ENCODE measurements at regions not wholly inside any gene's neighbourhood (a gene's known extent, or its start where the extent isn't known, plus 50 kb on each side); places are given as distances from the start of the nearest gene placed in this dataset.

- no peak overlapping the region for H3K4me3 ChIP-seq (ENCODE audit: low read length in 2 of 2)
- no peak overlapping the region for H3K27ac ChIP-seq (ENCODE audit: low read length)
- no peaks in the 10 kb centered on the region for H3K9me3 ChIP-seq (ENCODE audit: control insufficient read depth in 2 of 2, low read length in 2 of 2)
- H3K9ac ChIP-seq (ENCODE audit: low read length in 2 of 2): no peak overlapping the region
- H3K27me3 ChIP-seq (ENCODE audit: control insufficient read depth in 1 of 2, insufficient read depth in 2 of 2, low read length in 2 of 2): no peaks in the 10 kb centered on the region
- H3K36me3 ChIP-seq (ENCODE audit: control insufficient read depth in 2 of 2, insufficient read depth in 2 of 2, low read length in 2 of 2): no peaks in the 10 kb centered on the region
- no peaks in the 10 kb centered on the region for H3K4me1 ChIP-seq (ENCODE audit: control insufficient read depth, insufficient read depth, low read length)
These were observed 127.3 kb downstream of the TMA16 start for GRCh38 chr4:163621821-163622220.

- no peaks in the 10 kb centered on the region for H3K27me3 ChIP-seq (ENCODE audit: control insufficient read depth in 1 of 2, insufficient read depth in 2 of 2, low read length in 2 of 2)
These were observed 128.0 kb downstream of the TMA16 start for GRCh38 chr4:163622379-163623035.

GRCh38 chr4:163623787-163624186, 129.3 kb downstream of the TMA16 start:
- H3K27me3 ChIP-seq (ENCODE audit: control insufficient read depth in 1 of 2, insufficient read depth in 2 of 2, low read length in 2 of 2): no peaks in the 10 kb centered on the region
- H3K36me3 ChIP-seq (ENCODE audit: control insufficient read depth in 2 of 2, insufficient read depth in 2 of 2, low read length in 2 of 2): no peaks in the 10 kb centered on the region
- H3K9me3 ChIP-seq (ENCODE audit: control insufficient read depth in 2 of 2, low read length in 2 of 2): no peaks in the 10 kb centered on the region
- no peak overlapping the region for H3K27ac ChIP-seq (ENCODE audit: low read length)
- H3K4me3 ChIP-seq (ENCODE audit: low read length in 2 of 2): no peak overlapping the region
- H3K9ac ChIP-seq (ENCODE audit: low read length in 2 of 2): no peak overlapping the region
- H3K4me1 ChIP-seq (ENCODE audit: control insufficient read depth, insufficient read depth, low read length): no peaks in the 10 kb centered on the region

More at GRCh38 chr4:163622379-163623035, 128.0 kb downstream of the TMA16 start:
- H3K9me3 ChIP-seq (ENCODE audit: control insufficient read depth in 2 of 2, low read length in 2 of 2): no peaks in the 10 kb centered on the region
- H3K4me1 ChIP-seq (ENCODE audit: control insufficient read depth, insufficient read depth, low read length): no peaks in the 10 kb centered on the region
- H3K4me3 ChIP-seq (ENCODE audit: low read length in 2 of 2): no peak overlapping the region
- no peaks in the 10 kb centered on the region for H3K36me3 ChIP-seq (ENCODE audit: control insufficient read depth in 2 of 2, insufficient read depth in 2 of 2, low read length in 2 of 2)
- no peak overlapping the region for H3K27ac ChIP-seq (ENCODE audit: low read length)
- H3K9ac ChIP-seq (ENCODE audit: low read length in 2 of 2): no peak overlapping the region

GRCh38 chr4:163624727-163625126, 130.2 kb downstream of the TMA16 start:
- no peaks in the 10 kb centered on the region for H3K27me3 ChIP-seq (ENCODE audit: control insufficient read depth in 1 of 2, insufficient read depth in 2 of 2, low read length in 2 of 2)
- no peak overlapping the region for H3K27ac ChIP-seq (ENCODE audit: low read length)
- no peaks in the 10 kb centered on the region for H3K9me3 ChIP-seq (ENCODE audit: control insufficient read depth in 2 of 2, low read length in 2 of 2)
- H3K36me3 ChIP-seq (ENCODE audit: control insufficient read depth in 2 of 2, insufficient read depth in 2 of 2, low read length in 2 of 2): no peaks in the 10 kb centered on the region
- no peaks in the 10 kb centered on the region for H3K4me1 ChIP-seq (ENCODE audit: control insufficient read depth, insufficient read depth, low read length)
- no peak overlapping the region for H3K4me3 ChIP-seq (ENCODE audit: low read length in 2 of 2)
- H3K9ac ChIP-seq (ENCODE audit: low read length in 2 of 2): no peak overlapping the region

- Histone ChIP-seq H3K36me3 (ENCODE audit: control insufficient read depth in 2 of 2, insufficient read depth in 2 of 2, low read length in 2 of 2) (no peaks in the 10 kb centered on the region), H3K27ac (ENCODE audit: low read length) (no peak overlapping the region), H3K4me1 (ENCODE audit: control insufficient read depth, insufficient read depth, low read length) (no peaks in the 10 kb centered on the region), H3K4me3 (ENCODE audit: low read length in 2 of 2) (no peak overlapping the region), H3K9ac (ENCODE audit: low read length in 2 of 2) (no peak overlapping the region), H3K27me3 (ENCODE audit: control insufficient read depth in 1 of 2, insufficient read depth in 2 of 2, low read length in 2 of 2) (no peaks in the 10 kb centered on the region), H3K9me3 (ENCODE audit: control insufficient read depth in 2 of 2, low read length in 2 of 2) (no peaks in the 10 kb centered on the region)
These were observed 136.8 kb downstream of the TMA16 start for GRCh38 chr4:163631288-163631687.

- H3K9ac ChIP-seq (ENCODE audit: low read length in 2 of 2): no peak overlapping the region
- no peaks in the 10 kb centered on the region for H3K9me3 ChIP-seq (ENCODE audit: control insufficient read depth in 2 of 2, low read length in 2 of 2)
- H3K4me3 ChIP-seq (ENCODE audit: low read length in 2 of 2): no peak overlapping the region
- no peak overlapping the region for H3K27ac ChIP-seq (ENCODE audit: low read length)
- H3K27me3 ChIP-seq (ENCODE audit: control insufficient read depth in 1 of 2, insufficient read depth in 2 of 2, low read length in 2 of 2): no peaks in the 10 kb centered on the region
- no peaks in the 10 kb centered on the region for H3K4me1 ChIP-seq (ENCODE audit: control insufficient read depth, insufficient read depth, low read length)
- no peaks in the 10 kb centered on the region for H3K36me3 ChIP-seq (ENCODE audit: control insufficient read depth in 2 of 2, insufficient read depth in 2 of 2, low read length in 2 of 2)
These were observed 144.4 kb downstream of the TMA16 start for GRCh38 chr4:163638909-163639308.

- H3K27ac ChIP-seq (ENCODE audit: low read length): no peak overlapping the region
- H3K9ac ChIP-seq (ENCODE audit: low read length in 2 of 2): no peak overlapping the region
- H3K27me3 ChIP-seq (ENCODE audit: control insufficient read depth in 1 of 2, insufficient read depth in 2 of 2, low read length in 2 of 2): no peaks in the 10 kb centered on the region
- no peaks in the 10 kb centered on the region for H3K36me3 ChIP-seq (ENCODE audit: control insufficient read depth in 2 of 2, insufficient read depth in 2 of 2, low read length in 2 of 2)
- H3K4me1 ChIP-seq (ENCODE audit: control insufficient read depth, insufficient read depth, low read length): no peaks in the 10 kb centered on the region
- H3K9me3 ChIP-seq (ENCODE audit: control insufficient read depth in 2 of 2, low read length in 2 of 2): peaks cover 0 to 2% of the 10 kb centered on the region in 2 donors
- no peak overlapping the region for H3K4me3 ChIP-seq (ENCODE audit: low read length in 2 of 2)
These were observed 155.1 kb downstream of the TMA16 start for GRCh38 chr4:163649557-163650091.

- Histone ChIP-seq H3K27ac (ENCODE audit: low read length) (no peak overlapping the region), H3K36me3 (ENCODE audit: control insufficient read depth in 2 of 2, insufficient read depth in 2 of 2, low read length in 2 of 2) (no peaks in the 10 kb centered on the region), H3K9me3 (ENCODE audit: control insufficient read depth in 2 of 2, low read length in 2 of 2) (no peaks in the 10 kb centered on the region), H3K9ac (ENCODE audit: low read length in 2 of 2) (no peak overlapping the region), H3K4me1 (ENCODE audit: control insufficient read depth, insufficient read depth, low read length) (no peaks in the 10 kb centered on the region), H3K4me3 (ENCODE audit: low read length in 2 of 2) (no peak overlapping the region), H3K27me3 (ENCODE audit: control insufficient read depth in 1 of 2, insufficient read depth in 2 of 2, low read length in 2 of 2) (no peaks in the 10 kb centered on the region)
These were observed 157.3 kb downstream of the TMA16 start for GRCh38 chr4:163651761-163652160.

GRCh38 chr4:163654621-163655020, 160.1 kb downstream of the TMA16 start:
- Histone ChIP-seq H3K36me3 (ENCODE audit: control insufficient read depth in 2 of 2, insufficient read depth in 2 of 2, low read length in 2 of 2) (no peaks in the 10 kb centered on the region), H3K9ac (ENCODE audit: low read length in 2 of 2) (no peak overlapping the region), H3K9me3 (ENCODE audit: control insufficient read depth in 2 of 2, low read length in 2 of 2) (no peaks in the 10 kb centered on the region), H3K4me1 (ENCODE audit: control insufficient read depth, insufficient read depth, low read length) (no peaks in the 10 kb centered on the region), H3K27me3 (ENCODE audit: control insufficient read depth in 1 of 2, insufficient read depth in 2 of 2, low read length in 2 of 2) (no peaks in the 10 kb centered on the region), H3K4me3 (ENCODE audit: low read length in 2 of 2) (no peak overlapping the region), H3K27ac (ENCODE audit: low read length) (no peak overlapping the region)

- Histone ChIP-seq H3K9ac (ENCODE audit: low read length in 2 of 2) (no peak overlapping the region), H3K36me3 (ENCODE audit: control insufficient read depth in 2 of 2, insufficient read depth in 2 of 2, low read length in 2 of 2) (no peaks in the 10 kb centered on the region), H3K27ac (ENCODE audit: low read length) (no peak overlapping the region), H3K4me3 (ENCODE audit: low read length in 2 of 2) (no peak overlapping the region), H3K27me3 (ENCODE audit: control insufficient read depth in 1 of 2, insufficient read depth in 2 of 2, low read length in 2 of 2) (no peaks in the 10 kb centered on the region), H3K4me1 (ENCODE audit: control insufficient read depth, insufficient read depth, low read length) (no peaks in the 10 kb centered on the region), H3K9me3 (ENCODE audit: control insufficient read depth in 2 of 2, low read length in 2 of 2) (no peaks in the 10 kb centered on the region)
These were observed 166.1 kb downstream of the TMA16 start for GRCh38 chr4:163660636-163661035.

- Histone ChIP-seq H3K27ac (ENCODE audit: low read length) (no peak overlapping the region), H3K9me3 (ENCODE audit: control insufficient read depth in 2 of 2, low read length in 2 of 2) (no peaks in the 10 kb centered on the region), H3K4me3 (ENCODE audit: low read length in 2 of 2) (no peak overlapping the region), H3K36me3 (ENCODE audit: control insufficient read depth in 2 of 2, insufficient read depth in 2 of 2, low read length in 2 of 2) (no peaks in the 10 kb centered on the region), H3K4me1 (ENCODE audit: control insufficient read depth, insufficient read depth, low read length) (no peaks in the 10 kb centered on the region), H3K27me3 (ENCODE audit: control insufficient read depth in 1 of 2, insufficient read depth in 2 of 2, low read length in 2 of 2) (no peaks in the 10 kb centered on the region), H3K9ac (ENCODE audit: low read length in 2 of 2) (no peak overlapping the region)
These were observed 168.3 kb downstream of the TMA16 start for GRCh38 chr4:163662768-163663167.
